ENCODE measurements at regions not wholly inside any gene's neighbourhood (a gene's known extent, or its start where the extent isn't known, plus 50 kb on each side); places are given as distances from the start of the nearest gene placed in this dataset.
"Not testable (repeated sequence)": the region's sequence is repeated elsewhere in the genome, so short reads cannot be mapped to it uniquely, and the experiment has no call there.

GRCh38 chr1:64361974-64362373 is 108.0 kb upstream of the CACHD1 start:
- DNase-seq (ENCODE audit: low read depth), result no peak

DNA sequence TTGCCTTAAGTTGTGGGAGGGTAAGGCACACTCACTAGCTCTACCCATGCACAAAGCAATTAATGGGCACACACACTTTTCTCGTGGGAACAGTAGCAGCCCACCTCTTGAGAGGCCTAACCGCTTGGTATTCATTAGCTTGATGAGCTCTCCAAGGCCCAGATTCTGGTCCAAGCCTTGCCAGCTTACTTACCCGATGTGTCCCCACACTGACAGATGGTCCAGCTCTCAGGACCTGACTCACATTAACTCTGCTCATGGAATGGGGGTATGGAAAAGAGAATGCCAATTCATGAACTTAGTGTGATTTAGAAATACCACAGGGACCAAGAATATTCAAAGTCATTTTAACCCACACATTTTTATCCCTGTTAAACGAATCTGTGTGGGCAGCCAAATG is 106.8 kb upstream of the CACHD1 start:
- DNase-seq (ENCODE audit: low read depth), result no peak

DNA sequence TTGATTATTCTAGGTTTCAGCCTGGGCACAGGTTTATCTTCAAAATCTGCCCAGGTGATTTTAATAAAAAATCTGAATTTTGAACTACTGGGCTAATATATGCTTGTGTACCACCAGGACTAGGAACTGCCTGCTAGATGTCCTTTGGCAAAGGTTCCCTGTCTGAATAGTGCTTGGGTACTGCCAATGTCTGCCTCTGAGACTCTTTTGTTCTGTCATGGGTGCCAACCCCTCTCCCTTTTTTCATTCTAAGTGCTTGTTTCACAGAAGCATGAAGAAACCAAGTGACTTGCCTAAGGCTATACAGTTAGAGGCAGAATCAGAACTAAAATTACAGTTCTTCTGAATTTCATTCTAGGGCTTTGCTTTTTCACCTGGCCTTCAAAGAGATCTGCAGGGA is 106.3 kb upstream of the CACHD1 start:
- no peak for DNase-seq (ENCODE audit: low read depth)

GRCh38 chr1:64366821-64367220 is 103.1 kb upstream of the CACHD1 start:
- DNase-seq (ENCODE audit: low read depth), result no peak

- DNase-seq (ENCODE audit: low read depth), result no peak
These were observed 101.6 kb upstream of the CACHD1 start for GRCh38 chr1:64368344-64368743.

GRCh38 chr1:64378826-64379225 is 91.1 kb upstream of the CACHD1 start:
- peak; percentile 6 for DNase-seq (ENCODE audit: low read depth)

DNA sequence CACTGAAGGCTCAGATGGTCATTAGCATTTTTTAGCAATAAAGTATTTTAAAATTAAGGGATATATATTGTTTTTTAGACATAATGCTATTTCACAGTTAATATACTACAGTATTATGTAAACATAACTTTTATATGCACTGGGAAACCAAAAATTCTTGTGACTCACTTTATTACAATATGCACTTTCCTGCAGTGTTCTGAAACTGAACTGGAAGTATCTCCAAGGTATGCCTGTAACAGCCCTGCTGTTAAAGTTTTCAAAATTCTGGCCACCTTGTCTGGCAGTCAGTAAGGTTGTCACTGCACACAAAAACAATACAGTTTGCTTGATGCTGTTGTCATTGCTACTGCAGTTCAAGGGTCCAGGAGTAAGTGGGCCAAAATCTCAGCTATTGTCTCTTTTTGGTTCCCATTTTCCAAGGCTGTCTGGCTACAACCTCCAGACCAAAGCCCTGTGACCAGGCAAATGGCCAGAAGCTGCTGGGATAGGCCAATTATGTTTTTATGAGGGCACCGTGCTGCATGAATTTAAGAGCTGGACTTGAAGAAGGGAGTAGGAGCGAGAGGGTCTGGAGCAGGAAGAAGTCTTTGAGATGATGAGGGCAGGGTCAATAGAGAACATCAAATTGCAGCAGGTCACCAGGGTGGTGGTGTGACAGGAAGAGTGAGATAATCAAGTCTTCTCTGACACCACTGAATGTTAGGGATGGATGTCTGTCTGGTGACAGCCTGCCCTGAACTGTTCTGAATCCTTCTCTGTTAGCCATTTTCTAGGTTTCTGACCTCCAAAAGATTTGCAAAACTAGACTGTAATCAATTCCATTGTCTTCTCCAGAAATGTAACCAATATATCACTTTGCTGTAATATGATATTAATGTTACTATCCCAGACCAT is 82.3 kb upstream of the CACHD1 start:
- no peak for DNase-seq (ENCODE audit: low read depth)

GRCh38 chr1:64388336-64388735 is 81.6 kb upstream of the CACHD1 start:
- no peak for DNase-seq (ENCODE audit: low read depth)

DNA sequence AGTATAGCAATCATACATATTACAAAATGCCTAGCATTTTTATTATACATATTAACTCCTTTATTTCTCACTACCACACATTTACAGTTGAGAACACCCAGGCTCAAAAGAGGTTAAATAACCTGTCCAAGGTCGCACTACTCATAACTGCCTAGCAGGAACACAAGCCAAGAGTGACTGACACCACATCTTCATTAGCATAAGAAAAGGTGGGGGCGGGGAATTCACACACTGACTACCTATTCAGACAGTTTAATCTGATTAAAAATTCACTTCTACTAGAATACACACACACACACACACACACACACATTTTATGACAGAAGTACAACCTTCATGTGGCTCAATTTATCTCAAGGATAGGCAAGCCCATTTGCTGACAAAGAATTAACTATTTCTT is 77.8 kb upstream of the CACHD1 start:
- no peak for DNase-seq (ENCODE audit: low read depth)

DNA sequence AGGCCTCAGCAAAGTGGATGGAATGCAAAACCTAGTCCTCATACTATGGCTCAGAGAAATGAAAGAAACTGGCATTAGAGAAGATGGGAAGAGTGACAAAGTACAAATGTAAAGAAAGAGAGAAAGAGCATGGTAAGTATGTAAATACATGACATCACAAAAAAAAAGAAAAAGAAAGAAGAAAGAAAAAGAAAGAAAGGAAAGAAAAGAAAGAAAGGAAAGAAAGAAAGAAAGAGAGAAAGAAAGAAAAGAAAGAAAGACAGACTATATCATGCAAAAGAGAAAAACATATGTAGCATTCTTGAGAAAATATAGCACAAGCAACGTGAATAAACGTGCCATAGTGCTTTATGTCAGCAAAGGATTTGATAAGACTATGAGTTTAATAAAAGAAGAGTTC is 76.1 kb upstream of the CACHD1 start:
- no peak for DNase-seq (ENCODE audit: low read depth)

- DNase-seq (ENCODE audit: low read depth), result peak; percentile 32
These were observed 73.1 kb upstream of the CACHD1 start for GRCh38 chr1:64396817-64397216.

DNA sequence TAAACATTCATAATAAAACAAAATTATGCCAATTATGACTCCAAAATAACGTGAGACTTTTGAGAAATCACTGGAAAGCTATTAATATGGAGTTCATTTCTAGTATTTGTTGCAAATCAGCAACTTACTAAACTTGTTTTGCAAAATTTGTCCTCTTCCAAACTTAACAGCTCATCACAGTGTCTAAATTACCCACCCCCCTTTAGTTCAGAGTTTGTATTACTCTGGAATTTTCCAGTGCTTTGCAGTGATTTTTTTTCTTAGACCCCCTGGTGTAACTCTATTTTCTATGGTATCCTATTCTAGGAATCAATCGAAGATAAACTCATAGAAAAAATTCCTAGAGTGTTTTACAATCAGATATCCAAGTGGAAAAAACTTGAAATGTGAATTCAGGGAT is 72.4 kb upstream of the CACHD1 start:
- DNase-seq (ENCODE audit: low read depth), result no peak

DNA sequence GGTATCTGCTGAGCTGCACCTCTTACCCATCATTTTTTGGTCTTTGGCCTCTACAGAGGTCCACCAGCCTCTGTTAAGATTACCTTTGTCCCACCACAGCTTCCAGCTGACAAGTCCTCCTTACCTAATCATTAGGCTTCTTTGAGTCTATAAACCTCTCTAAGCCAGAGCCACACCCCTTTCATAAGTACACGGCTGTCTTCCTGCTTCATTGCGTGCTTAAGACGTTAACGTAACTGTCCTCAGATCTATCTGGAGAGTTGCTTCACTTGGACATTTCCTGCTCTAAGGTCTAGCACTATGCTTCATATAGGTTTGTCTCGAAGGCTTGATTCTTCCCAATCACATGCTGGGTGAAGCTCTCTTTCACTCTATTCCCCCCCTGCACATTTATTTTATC is 71.0 kb upstream of the CACHD1 start:
- no peak for DNase-seq (ENCODE audit: low read depth)

GRCh38 chr1:64401285-64401684 is 68.6 kb upstream of the CACHD1 start:
- DNase-seq (ENCODE audit: low read depth), result no peak

- peak; percentile 32 for DNase-seq (ENCODE audit: low read depth)
These were observed 66.6 kb upstream of the CACHD1 start for GRCh38 chr1:64403331-64403730.

DNA sequence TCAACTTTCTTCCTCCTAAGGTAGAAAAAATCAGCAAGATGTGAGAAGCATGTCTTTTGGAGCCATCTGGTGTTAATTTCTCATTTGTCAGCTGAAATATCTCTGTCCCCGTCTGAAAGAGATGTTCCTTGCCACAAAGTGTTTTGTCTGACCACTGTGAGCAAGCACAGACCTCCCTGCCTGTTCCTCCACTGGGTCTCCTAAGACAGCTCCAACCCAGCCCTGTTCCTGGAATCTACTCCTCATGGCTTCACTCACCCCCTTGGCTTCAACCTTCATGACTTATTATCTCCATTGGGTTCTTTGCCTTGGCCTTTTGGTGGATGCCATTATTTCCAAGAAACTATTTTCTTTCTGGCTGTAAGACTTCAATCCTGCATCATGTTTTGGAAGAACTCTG is 65.7 kb upstream of the CACHD1 start:
- no peak for DNase-seq (ENCODE audit: low read depth)

- no peak for DNase-seq (ENCODE audit: low read depth)
These were observed 64.1 kb upstream of the CACHD1 start for GRCh38 chr1:64405833-64406232.

DNA sequence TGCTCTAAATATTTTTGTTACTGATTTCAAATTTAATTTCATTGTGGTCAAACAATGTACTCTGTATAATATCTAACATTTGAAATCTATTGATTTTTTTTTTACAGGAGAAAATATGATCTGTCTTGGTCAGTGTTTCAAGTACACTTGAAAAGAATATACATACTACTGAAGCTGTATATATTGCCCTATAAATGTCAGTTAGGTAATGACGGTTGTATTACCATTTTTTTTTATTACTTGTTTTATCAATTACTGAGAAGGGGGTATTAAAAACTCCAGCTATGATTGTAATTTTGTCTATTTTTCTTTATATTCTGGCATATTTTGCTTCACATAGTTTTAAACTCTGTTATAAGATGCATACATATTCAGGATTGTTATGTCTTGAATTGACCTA is 59.7 kb upstream of the CACHD1 start:
- no peak for DNase-seq (ENCODE audit: low read depth)

- DNase-seq (ENCODE audit: low read depth), result not testable (repeated sequence)
These were observed 54.9 kb upstream of the CACHD1 start for GRCh38 chr1:64414855-64415546.

GRCh38 chr1:64417803-64418202 is 52.1 kb upstream of the CACHD1 start:
- no peak for DNase-seq (ENCODE audit: low read depth)

Data from amniotic epithelial cell (primary cell).